Non-pigmented ciliary epithelial cell (primary cell): ENCODE measurements at regions not wholly inside any gene's neighbourhood (a gene's known extent, or its start where the extent isn't known, plus 50 kb on each side); places are given as distances from the start of the nearest gene placed in this dataset.
A peak's percentile ranks its signal among the peaks of the same experiment; 100 is the strongest.

ENCODE experiments used
- DNase-seq: peaks from one replicate; pipeline ENCODE4 v3.0.0-alpha.2; 2010; ENCODE audit warnings: low read depth

- DNase-seq, result no peak
Measured at GRCh38 chr3:181660337-181660736, 51.4 kb upstream of the SOX2 start.

DNA sequence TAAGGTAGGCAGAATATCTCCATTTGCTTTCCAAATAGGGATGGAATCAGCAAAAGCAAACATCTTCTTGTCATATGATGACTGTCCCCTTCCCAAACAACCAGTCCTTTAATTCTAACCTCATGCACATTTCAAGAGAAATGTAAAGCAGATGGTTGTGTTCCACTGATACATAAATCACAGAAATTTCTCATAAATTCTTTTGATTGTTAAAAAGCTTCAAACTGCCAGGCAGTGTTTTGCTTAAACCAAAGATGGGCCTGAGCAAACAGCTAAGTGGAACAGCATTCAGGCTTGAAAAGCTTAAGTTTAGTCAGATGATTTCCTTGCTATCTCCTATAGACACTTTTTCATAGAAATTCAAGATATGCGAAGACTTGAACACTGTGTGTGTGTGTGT, 74.3 kb upstream of the SOX2 start:
- DNase-seq, result no peak

DNA sequence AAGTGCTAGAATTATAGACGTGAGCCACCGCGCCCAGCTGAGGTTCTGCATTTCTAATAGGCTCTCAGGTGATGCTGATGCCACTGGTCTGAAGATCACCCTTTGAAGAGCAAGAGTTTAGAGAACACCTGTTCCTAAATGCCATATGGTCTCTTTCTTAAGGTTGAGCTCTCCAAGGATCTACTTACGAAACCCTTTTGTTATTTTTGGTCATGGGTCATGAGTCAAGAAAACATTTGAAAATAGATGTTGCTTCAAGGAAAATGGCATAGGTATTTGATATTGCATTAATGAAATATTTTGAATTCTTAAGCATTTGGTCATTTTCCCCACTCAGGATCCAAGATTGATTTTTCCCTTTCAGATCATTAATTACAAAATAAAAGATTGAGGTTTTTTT, 74.7 kb upstream of the SOX2 start:
- DNase-seq, result no peak

- DNase-seq, result no peak
Measured at GRCh38 chr3:181635141-181635540, 76.6 kb upstream of the SOX2 start.

DNA sequence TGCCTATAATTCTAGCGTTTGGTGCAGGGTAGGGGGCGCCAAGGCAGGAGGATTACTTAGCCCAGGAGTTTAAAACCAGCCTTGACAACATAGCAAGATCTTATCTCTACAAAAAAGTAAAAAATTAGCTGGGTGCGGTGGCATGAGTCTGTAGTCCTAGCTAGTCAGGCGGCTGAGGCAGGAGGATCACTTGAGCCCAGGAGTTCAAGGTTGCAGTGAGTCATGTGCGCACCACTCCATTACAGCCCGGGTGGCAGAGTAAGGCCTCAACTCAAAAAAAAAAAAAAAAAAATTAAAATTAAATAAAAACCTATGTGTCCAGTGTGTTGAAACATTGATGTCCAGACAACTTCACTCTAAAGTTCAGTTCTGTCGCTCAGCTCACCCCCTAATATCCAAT, 78.2 kb upstream of the SOX2 start:
- no peak for DNase-seq

- DNase-seq, result no peak
Measured at GRCh38 chr3:181631901-181632300, 79.8 kb upstream of the SOX2 start.

- no peak for DNase-seq
Measured at GRCh38 chr3:181630853-181631252, 80.9 kb upstream of the SOX2 start.

- no peak for DNase-seq
Measured at GRCh38 chr3:181629711-181630110, 82.0 kb upstream of the SOX2 start.

GRCh38 chr3:181629029-181629428, 82.7 kb upstream of the SOX2 start:
- peak; percentile 2 for DNase-seq

DNA sequence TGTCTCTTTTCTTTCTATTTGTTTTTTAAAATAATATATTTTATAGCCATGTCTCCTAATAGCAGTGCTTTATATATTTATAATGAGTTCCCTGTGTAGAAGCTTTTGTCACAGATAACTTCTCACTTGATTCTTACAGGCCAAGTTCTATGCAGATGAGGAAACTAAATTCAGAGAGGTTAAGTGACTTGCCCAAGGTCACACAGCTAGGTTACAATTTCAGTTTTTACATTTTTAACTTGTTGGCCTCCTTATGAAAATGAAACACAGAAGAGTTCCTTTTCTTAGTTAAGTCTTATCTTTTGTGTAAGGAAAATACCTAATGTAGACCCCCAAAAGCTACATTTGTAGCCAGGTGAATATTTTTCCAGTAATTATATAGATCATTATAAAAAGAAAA, 83.3 kb upstream of the SOX2 start:
- DNase-seq, result no peak

- DNase-seq, result no peak
Measured at GRCh38 chr3:181626036-181626435, 85.7 kb upstream of the SOX2 start.

GRCh38 chr3:181623924-181624694, 87.6 kb upstream of the SOX2 start:
- DNase-seq, result no peak

GRCh38 chr3:181622365-181622764, 89.4 kb upstream of the SOX2 start:
- DNase-seq, result peak; percentile 18

DNA sequence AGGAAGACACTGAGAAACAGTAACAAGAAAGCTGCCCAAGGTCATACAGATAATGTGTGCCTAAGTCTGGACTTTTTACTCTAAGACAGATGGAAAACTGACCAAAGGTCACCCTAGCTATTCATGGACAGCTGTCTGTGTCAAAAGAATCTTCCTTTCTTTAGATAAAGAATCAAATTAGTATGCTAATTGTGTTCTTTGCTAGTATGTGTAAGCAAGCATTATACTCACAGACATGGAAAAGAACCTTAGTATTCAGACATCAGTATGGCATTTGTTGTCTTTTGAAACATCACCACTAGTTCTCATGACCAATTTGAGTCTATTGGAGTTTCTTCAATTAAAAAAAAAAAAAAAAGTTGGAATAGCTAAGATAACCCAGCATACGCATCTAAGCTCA, 91.8 kb upstream of the SOX2 start:
- no peak for DNase-seq

DNA sequence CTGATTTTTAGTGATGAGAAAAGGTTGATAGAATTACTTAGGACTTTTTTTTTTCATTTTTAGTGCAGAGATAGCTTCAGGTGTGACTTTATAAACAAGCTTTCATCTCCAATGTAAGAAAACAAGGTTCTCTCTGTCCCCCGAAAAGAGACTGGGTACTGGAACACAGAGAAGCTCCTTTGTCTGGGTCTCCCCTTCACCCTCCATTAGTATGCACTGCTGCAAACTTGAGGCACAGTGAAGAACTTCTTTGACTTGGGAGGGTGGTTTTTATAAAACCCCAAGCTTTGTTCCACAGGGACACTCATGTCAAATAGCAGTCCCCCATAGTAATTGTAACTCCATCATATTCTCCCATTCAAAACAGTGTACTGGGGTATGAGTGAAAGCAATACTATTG, 93.5 kb upstream of the SOX2 start:
- DNase-seq, result no peak

- no peak for DNase-seq
Measured at GRCh38 chr3:181616088-181617070, 95.3 kb upstream of the SOX2 start.

- DNase-seq, result no peak
Measured at GRCh38 chr3:181615666-181616065, 96.1 kb upstream of the SOX2 start.

- DNase-seq, result no peak
Measured at GRCh38 chr3:181614878-181615277, 96.8 kb upstream of the SOX2 start.

DNA sequence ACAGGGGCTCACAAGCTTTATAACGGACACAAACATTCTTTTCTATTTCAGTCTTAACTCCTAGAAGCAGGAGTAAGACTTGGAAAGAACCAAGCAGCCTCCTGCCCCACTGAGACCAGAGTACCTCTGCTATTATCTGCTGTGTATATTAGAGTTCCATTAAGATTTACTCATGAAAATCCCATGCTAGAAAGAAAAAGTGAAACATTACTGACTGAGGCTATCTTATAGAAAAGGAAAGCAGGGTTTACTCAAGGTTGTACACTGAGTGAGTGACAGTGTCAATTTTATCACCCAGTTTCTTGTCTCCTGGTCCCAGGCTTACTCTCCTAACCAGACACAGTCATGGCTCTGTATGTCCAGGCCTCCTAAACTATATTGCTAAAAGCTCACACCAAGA, 97.9 kb upstream of the SOX2 start:
- no peak for DNase-seq

- DNase-seq, result no peak
Measured at GRCh38 chr3:181613191-181613590, 98.5 kb upstream of the SOX2 start.

- DNase-seq, result no peak
Measured at GRCh38 chr3:181610973-181611265, 100.8 kb upstream of the SOX2 start.

DNA sequence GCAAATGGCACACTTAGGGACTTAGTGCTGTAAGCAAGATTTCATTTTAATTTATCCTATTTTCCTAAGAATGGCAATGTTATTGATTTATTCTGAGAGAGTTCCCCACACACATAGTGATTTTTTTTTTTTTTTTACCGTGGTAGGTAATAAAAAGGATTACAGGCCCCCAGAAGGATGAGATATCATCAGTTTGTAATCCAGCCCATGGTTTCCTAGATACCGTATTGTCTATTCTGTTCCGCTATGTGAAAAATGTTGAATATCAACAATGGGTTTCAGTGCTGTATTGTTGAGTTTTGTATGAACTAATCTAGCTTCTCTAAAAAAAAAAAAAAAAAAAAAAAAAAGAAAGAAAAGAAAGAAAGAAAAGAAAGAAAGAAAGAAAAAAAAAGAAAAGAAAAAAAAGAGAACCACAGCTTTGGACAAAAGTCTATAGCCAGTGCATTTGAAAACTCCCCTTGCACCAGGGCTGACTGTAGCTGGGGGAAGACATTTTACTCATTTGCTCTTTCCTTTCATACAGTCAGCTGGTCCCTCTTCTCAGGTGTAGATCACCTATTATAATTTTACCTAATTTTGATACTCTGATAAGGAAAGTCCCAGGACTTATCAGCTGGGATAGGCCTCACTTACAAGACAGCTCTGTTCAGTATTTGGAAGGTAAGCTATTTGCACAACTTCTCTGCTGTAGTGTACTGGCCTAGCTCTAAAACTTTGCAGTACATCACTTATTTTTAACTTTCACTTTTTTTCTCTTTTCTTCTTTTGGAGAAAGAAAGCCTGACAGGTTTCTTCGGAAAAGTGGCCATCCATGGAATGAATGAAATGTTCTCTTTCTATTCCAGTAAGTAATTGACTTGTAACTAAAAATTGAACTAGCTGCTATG, 101.4 kb upstream of the SOX2 start:
- no peak for DNase-seq
